WERI-Rb-1 (cell line): ENCODE measurements at regions not wholly inside any gene's neighbourhood (a gene's known extent, or its start where the extent isn't known, plus 50 kb on each side); places are given as distances from the start of the nearest gene placed in this dataset.
A peak's percentile ranks its signal among the peaks of the same experiment; 100 is the strongest.

Experiments
- DNase-seq: peaks from one replicate; pipeline ENCODE4 v3.0.0-alpha.2; 2020
- H3K27ac ChIP-seq: fragments of 250-450 bp; sonication (Bioruptor Pico); 2 replicates; pipeline ENCODE4 v1.5.1; 2020; ENCODE audit warnings: mild to moderate bottlenecking, moderate library complexity
- H3K27me3 ChIP-seq: fragments of 250-450 bp; sonication (Bioruptor Pico); 2 replicates; pipeline ENCODE4 v1.5.1; 2021; ENCODE audit warnings: mild to moderate bottlenecking, low read depth, moderate library complexity; ENCODE audit not compliant: insufficient read depth, severe bottlenecking
- H3K36me3 ChIP-seq: fragments of 250-450 bp; sonication (Bioruptor Pico); 2 replicates; pipeline ENCODE4 v1.5.1; 2020; ENCODE audit warnings: mild to moderate bottlenecking, moderate library complexity
- H3K4me3 ChIP-seq: 2 replicates; pipeline ENCODE4 v1.5.1; 2011; ENCODE audit warnings: low read depth, mild to moderate bottlenecking, control low read depth, low read length
- H3K9me3 ChIP-seq: fragments of 250-450 bp; sonication (Bioruptor Pico); 2 replicates; pipeline ENCODE4 v1.5.1; 2021; ENCODE audit warnings: mild to moderate bottlenecking, moderate library complexity; ENCODE audit not compliant: severe bottlenecking
- TF ChIP-seq, protein P1 (sequence below): IDR thresholded peaks from 2 replicates; pipeline ENCODE4 v1.5.1; 2011; ENCODE audit warnings: low read depth, mild to moderate bottlenecking, control low read depth, inconsistent platforms, low read length

DNA sequence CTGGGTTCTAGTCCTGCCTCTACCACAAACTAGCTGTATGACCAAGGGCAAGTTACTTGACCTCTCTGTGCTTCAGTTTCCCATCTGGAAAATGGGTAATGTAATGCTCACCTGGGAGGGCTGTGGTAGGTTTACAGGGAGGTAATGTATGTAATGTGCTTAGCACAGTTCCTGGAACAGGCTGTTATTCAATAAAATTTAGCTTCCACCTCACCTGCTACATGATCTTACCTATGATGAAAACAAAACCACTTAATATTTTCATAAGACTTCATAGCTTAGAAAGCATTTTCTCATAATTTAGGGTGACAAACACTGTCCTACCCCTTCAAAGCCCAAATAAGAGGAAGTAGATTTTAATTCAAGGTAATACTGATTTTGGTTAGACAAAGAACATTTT, 530.6 kb downstream of the FUT8 start:
- Histone ChIP-seq H3K9me3 (no peaks in the 10 kb centered on the region), H3K36me3 (no peaks in the 10 kb centered on the region), H3K27ac (no peak overlapping the region), H3K4me3 (no peak overlapping the region), H3K27me3 (no peaks in the 10 kb centered on the region)
- no peak for DNase-seq
- TF ChIP-seq, protein P1, sequence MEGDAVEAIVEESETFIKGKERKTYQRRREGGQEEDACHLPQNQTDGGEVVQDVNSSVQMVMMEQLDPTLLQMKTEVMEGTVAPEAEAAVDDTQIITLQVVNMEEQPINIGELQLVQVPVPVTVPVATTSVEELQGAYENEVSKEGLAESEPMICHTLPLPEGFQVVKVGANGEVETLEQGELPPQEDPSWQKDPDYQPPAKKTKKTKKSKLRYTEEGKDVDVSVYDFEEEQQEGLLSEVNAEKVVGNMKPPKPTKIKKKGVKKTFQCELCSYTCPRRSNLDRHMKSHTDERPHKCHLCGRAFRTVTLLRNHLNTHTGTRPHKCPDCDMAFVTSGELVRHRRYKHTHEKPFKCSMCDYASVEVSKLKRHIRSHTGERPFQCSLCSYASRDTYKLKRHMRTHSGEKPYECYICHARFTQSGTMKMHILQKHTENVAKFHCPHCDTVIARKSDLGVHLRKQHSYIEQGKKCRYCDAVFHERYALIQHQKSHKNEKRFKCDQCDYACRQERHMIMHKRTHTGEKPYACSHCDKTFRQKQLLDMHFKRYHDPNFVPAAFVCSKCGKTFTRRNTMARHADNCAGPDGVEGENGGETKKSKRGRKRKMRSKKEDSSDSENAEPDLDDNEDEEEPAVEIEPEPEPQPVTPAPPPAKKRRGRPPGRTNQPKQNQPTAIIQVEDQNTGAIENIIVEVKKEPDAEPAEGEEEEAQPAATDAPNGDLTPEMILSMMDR, result no peak

DNA sequence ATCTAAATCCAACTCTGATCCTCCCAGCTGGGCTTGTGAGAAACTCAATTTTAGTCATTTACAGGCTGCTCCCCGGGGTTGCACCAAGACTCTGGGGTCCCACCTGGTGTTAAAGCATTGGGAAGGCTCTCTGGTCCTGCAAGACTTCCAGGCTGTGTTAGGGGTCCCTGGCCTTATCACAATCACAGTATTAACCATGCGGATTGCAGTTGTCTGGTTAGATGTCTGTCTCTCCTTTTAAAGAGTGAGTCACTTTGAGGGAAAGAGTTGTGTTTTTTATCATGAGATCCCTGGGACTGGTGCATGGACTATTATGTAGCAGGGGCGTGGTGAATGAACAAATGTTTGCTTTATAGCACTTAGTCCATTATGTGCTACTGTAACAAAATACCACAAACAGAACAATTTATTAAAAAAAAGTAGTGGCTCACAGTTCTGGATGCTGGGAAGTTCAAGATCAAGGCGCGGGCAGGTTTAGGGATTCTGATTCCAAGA, 531.4 kb downstream of the FUT8 start:
- TF ChIP-seq, protein P1, result no peak
- no peaks in the 10 kb centered on the region for H3K27me3 ChIP-seq
- H3K27ac ChIP-seq, result no peak overlapping the region
- no peaks in the 10 kb centered on the region for H3K36me3 ChIP-seq
- no peaks in the 10 kb centered on the region for H3K9me3 ChIP-seq
- DNase-seq, result no peak
- H3K4me3 ChIP-seq, result no peak overlapping the region

DNA sequence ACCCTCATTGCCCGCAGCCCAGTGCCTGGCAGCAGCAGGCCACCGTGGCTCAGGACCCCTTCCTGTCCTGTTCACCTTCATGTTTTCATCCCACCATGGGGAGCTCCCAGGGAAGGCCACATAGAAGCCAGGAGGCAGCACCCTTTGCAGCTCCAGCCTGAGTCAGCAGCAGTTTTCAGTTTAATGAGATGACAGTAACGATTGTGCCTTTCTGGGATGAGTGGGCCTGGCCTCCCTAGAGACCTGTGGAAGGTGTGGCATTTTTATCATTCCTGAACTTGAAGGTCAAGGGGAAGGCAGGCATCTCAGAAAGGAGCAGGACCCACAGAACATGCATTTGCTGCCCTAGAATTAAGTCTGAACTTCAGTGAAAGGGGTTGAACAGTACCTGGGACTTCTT, 532.8 kb downstream of the FUT8 start:
- TF ChIP-seq, protein P1, result no peak

DNA sequence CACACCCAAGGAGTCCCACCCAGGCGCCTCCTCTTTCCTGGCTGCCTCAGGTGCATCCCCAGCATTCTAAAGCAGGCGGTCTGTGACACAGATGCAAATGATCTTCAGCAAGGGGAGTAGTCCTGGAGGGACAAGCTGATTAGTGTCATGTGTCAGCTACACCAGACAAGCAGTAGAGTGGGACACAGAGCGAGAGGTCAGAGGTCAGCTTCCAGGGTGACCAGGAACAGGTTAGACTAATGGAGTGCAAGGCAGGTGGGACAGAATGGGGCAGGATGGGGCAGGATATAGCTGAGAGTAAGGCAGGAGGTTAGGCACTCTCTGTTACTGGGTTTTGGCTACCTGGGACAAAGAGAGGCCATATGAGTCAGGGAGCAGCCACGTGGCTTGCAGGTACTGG, 534.0 kb downstream of the FUT8 start:
- TF ChIP-seq, protein P1, result no peak
- Histone ChIP-seq H3K36me3 (no peaks in the 10 kb centered on the region), H3K27me3 (no peaks in the 10 kb centered on the region), H3K4me3 (no peak overlapping the region), H3K9me3 (no peaks in the 10 kb centered on the region), H3K27ac (no peak overlapping the region)
- no peak for DNase-seq

More for the DNA sequence above, 532.8 kb downstream of the FUT8 start:
- no peak overlapping the region for H3K27ac ChIP-seq
- no peaks in the 10 kb centered on the region for H3K9me3 ChIP-seq
- no peaks in the 10 kb centered on the region for H3K27me3 ChIP-seq
- DNase-seq, result peak; percentile 9
- no peaks in the 10 kb centered on the region for H3K36me3 ChIP-seq
- no peak overlapping the region for H3K4me3 ChIP-seq

DNA sequence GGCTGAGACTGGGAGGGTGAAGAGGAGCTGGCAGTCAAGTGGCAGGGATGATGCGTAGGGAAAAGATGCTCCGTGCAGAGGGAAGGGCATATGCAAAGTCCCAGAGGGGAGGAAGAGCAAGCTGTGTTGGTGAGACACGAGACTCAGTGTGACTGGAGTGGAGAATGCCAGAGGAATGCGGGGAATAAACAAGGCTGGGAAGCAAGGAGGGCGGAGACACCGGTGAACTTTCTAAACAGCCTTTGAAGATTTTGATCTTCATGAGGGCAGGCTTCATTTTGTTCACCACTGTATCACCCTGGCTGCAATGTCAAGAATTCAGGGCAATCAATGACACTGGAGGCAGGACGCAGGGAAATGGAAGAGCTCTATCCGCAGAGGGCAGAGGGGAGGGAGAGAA, 535.8 kb downstream of the FUT8 start:
- TF ChIP-seq, protein P1, result no peak
- Histone ChIP-seq H3K4me3 (no peak overlapping the region), H3K36me3 (no peaks in the 10 kb centered on the region), H3K27me3 (no peaks in the 10 kb centered on the region), H3K9me3 (no peaks in the 10 kb centered on the region), H3K27ac (no peak overlapping the region)
- DNase-seq, result no peak
